ENCODE measurements at regions not wholly inside any gene's neighbourhood (a gene's known extent, or its start where the extent isn't known, plus 50 kb on each side); places are given as distances from the start of the nearest gene placed in this dataset.

GRCh38 chr3:178381971-178382448 lies 154.2 kb upstream of the KCNMB2 start:
- WGBS = 81% methylated on average over 1 of the region's 1 CpG
- Histone ChIP-seq H3K9me3 (ENCODE audit: control insufficient read depth in 4 of 4, low read length in 3 of 4) (no peaks in the 10 kb centered on the region), H3K27me3 (ENCODE audit: control insufficient read depth in 4 of 4, insufficient read depth in 4 of 4, low read length in 3 of 4) (no peaks in the 10 kb centered on the region), H3K9ac (ENCODE audit: low read depth in 1 of 2, low read length in 2 of 2) (no peak overlapping the region), H3K4me3 (ENCODE audit: low read depth in 1 of 3, low read length in 3 of 3) (no peak overlapping the region), H3K4me1 (ENCODE audit: control insufficient read depth in 4 of 4, insufficient read depth in 4 of 4, low read length in 3 of 4) (peaks cover 5 to 12% (median 9%) of the 10 kb centered on the region in 4 donors), H3K27ac (ENCODE audit: low read depth in 1 of 2, low read length in 2 of 2) (no peak overlapping the region), H3K36me3 (ENCODE audit: control insufficient read depth in 4 of 4, insufficient read depth in 3 of 4, low read depth in 1 of 4, low read length in 3 of 4) (no peaks in the 10 kb centered on the region)
- no peak for DNase-seq (ENCODE audit: low spot score)
- TF ChIP-seq JUND (IDR thresholded peaks at IDR 0.05) (no peak), YY1 (IDR thresholded peaks at IDR 0.05) (no peak), EGR1 (IDR thresholded peaks at IDR 0.05; ENCODE audit: low read depth in 2 of 2) (no peak), ZBTB33 (IDR thresholded peaks at IDR 0.05) (no peak), RXRA (IDR thresholded peaks at IDR 0.05) (no peak), RAD21 (IDR thresholded peaks at IDR 0.05) (no peak), FOXA2 (IDR thresholded peaks at IDR 0.05) (no peak), CTCF (IDR thresholded peaks at IDR 0.05; ENCODE audit: low read depth, low read length, missing input control) (no peak), NR2F2 (IDR thresholded peaks at IDR 0.05) (no peak), HNF4A (conservative IDR thresholded peaks at IDR 0.05) (no peak), REST (IDR thresholded peaks at IDR 0.05) (no peak)

- H3K4me1 ChIP-seq (ENCODE audit: control insufficient read depth in 4 of 4, insufficient read depth in 4 of 4, low read length in 3 of 4) = peaks cover 5 to 14% (median 10%) of the 10 kb centered on the region in 4 donors
- TF ChIP-seq TAF1 (conservative IDR thresholded peaks at IDR 0.05) (no peak), RXRA (IDR thresholded peaks at IDR 0.05) (no peak), YY1 (IDR thresholded peaks at IDR 0.05) (no peak), JUND (IDR thresholded peaks at IDR 0.05) (no peak), CTCF (IDR thresholded peaks at IDR 0.05; ENCODE audit: low read depth, low read length, missing input control) (no peak), NR2F2 (IDR thresholded peaks at IDR 0.05) (no peak), FOXA1 (IDR thresholded peaks at IDR 0.05) (no peak)
- no peaks in the 10 kb centered on the region for H3K9me3 ChIP-seq (ENCODE audit: control insufficient read depth in 4 of 4, low read length in 3 of 4)
- H3K9ac ChIP-seq (ENCODE audit: low read depth in 1 of 2, low read length in 2 of 2) = no peak overlapping the region
- no peaks in the 10 kb centered on the region for H3K36me3 ChIP-seq (ENCODE audit: control insufficient read depth in 4 of 4, insufficient read depth in 3 of 4, low read depth in 1 of 4, low read length in 3 of 4)
- no peaks in the 10 kb centered on the region for H3K27me3 ChIP-seq (ENCODE audit: control insufficient read depth in 4 of 4, insufficient read depth in 4 of 4, low read length in 3 of 4)
- H3K4me3 ChIP-seq (ENCODE audit: low read depth in 1 of 3, low read length in 3 of 3) = no peak overlapping the region
- no peak for DNase-seq (ENCODE audit: low spot score)
- no peak overlapping the region for H3K27ac ChIP-seq (ENCODE audit: low read depth in 1 of 2, low read length in 2 of 2)
- 54% methylated on average over 1 of the region's 1 CpG for WGBS
Observed at GRCh38 chr3:178382449-178383061, 153.7 kb upstream of the KCNMB2 start.
